HEK293 (cell line): ENCODE measurements at regions not wholly inside any gene's neighbourhood (a gene's known extent, or its start where the extent isn't known, plus 50 kb on each side); places are given as distances from the start of the nearest gene placed in this dataset.

ENCODE experiments used
- YY1 ChIP-seq: fragments of 450-650 bp; formaldehyde crosslinking; IDR thresholded peaks from 2 replicates; pipeline ENCODE4 v1.5.1; 2018; ENCODE audit warnings: missing biosample characterization, missing genetic modification characterization
- ZNF140 ChIP-seq: fragments of 450-650 bp; formaldehyde crosslinking; IDR thresholded peaks from 2 replicates; pipeline ENCODE4 v1.5.1; 2016; ENCODE audit warnings: missing biosample characterization, missing genetic modification characterization
- ZNF24 ChIP-seq: fragments of 450-650 bp; formaldehyde crosslinking; IDR thresholded peaks from 2 replicates; pipeline ENCODE4 v1.5.1; 2016; ENCODE audit warnings: missing biosample characterization, missing genetic modification characterization
- ZNF391 ChIP-seq: fragments of 450-650 bp; formaldehyde crosslinking; IDR thresholded peaks from 2 replicates; pipeline ENCODE4 v1.5.1; 2016; ENCODE audit warnings: low read depth, missing biosample characterization, missing genetic modification characterization, borderline replicate concordance
- TF ChIP-seq, protein P1 (sequence below): fragments of 450-650 bp; formaldehyde crosslinking; IDR thresholded peaks from 2 replicates; pipeline ENCODE4 v1.5.1; 2016; ENCODE audit warnings: missing biosample characterization, missing genetic modification characterization
- TF ChIP-seq, protein P2 (sequence below): fragments of 450-650 bp; formaldehyde crosslinking; IDR thresholded peaks from 2 replicates; pipeline ENCODE4 v1.5.1; 2016; ENCODE audit warnings: missing biosample characterization, missing genetic modification characterization
- TF ChIP-seq, protein P3 (sequence below): fragments of 450-650 bp; formaldehyde crosslinking; IDR thresholded peaks from 2 replicates; pipeline ENCODE4 v1.5.1; 2016; ENCODE audit warnings: missing biosample characterization, missing genetic modification characterization

DNA sequence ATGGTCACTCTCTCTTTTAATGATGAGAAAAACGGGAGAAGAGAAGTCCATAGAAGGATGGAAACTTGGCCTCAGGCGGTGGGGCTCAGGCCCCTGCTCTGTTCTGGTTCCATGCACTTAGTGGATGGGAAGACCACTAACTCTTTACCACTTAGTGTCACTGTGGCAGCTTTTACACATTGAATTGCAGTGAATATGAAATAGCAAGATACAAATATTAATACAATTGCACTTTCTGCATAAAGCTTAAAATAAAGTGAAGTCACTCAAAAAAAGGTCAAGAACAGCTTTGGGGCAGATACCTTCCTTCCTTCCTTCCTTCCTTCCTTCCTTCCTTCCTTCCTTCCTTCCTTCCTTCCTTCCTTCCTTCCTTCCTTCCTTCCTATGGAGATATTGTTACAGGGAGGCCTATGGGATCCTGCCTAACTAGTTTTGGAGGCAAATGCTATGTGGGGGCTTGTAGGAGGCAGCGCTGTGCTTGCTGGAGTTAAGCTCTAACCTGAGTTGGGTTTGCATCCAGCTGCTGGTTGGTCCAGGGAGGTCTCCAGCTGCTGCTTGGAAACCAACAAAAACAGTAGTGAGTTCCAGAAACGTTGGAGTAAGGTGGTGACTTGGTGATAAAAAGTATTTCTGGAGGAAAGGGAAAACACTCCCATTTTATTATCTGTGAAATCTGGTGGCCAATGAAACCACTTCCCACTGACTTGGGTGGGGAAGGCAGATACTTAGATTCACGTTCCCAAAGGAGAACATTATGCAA, 62.3 kb upstream of the NKX2-2 start:
- TF ChIP-seq YY1 (no peak), ZNF140 (no peak), ZNF24 (tag by site-specific recombination) (no peak), ZNF391 (tag by site-specific recombination) (no peak)
- TF ChIP-seq, protein P1, sequence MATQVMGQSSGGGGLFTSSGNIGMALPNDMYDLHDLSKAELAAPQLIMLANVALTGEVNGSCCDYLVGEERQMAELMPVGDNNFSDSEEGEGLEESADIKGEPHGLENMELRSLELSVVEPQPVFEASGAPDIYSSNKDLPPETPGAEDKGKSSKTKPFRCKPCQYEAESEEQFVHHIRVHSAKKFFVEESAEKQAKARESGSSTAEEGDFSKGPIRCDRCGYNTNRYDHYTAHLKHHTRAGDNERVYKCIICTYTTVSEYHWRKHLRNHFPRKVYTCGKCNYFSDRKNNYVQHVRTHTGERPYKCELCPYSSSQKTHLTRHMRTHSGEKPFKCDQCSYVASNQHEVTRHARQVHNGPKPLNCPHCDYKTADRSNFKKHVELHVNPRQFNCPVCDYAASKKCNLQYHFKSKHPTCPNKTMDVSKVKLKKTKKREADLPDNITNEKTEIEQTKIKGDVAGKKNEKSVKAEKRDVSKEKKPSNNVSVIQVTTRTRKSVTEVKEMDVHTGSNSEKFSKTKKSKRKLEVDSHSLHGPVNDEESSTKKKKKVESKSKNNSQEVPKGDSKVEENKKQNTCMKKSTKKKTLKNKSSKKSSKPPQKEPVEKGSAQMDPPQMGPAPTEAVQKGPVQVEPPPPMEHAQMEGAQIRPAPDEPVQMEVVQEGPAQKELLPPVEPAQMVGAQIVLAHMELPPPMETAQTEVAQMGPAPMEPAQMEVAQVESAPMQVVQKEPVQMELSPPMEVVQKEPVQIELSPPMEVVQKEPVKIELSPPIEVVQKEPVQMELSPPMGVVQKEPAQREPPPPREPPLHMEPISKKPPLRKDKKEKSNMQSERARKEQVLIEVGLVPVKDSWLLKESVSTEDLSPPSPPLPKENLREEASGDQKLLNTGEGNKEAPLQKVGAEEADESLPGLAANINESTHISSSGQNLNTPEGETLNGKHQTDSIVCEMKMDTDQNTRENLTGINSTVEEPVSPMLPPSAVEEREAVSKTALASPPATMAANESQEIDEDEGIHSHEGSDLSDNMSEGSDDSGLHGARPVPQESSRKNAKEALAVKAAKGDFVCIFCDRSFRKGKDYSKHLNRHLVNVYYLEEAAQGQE, result no peak
- TF ChIP-seq, protein P2, sequence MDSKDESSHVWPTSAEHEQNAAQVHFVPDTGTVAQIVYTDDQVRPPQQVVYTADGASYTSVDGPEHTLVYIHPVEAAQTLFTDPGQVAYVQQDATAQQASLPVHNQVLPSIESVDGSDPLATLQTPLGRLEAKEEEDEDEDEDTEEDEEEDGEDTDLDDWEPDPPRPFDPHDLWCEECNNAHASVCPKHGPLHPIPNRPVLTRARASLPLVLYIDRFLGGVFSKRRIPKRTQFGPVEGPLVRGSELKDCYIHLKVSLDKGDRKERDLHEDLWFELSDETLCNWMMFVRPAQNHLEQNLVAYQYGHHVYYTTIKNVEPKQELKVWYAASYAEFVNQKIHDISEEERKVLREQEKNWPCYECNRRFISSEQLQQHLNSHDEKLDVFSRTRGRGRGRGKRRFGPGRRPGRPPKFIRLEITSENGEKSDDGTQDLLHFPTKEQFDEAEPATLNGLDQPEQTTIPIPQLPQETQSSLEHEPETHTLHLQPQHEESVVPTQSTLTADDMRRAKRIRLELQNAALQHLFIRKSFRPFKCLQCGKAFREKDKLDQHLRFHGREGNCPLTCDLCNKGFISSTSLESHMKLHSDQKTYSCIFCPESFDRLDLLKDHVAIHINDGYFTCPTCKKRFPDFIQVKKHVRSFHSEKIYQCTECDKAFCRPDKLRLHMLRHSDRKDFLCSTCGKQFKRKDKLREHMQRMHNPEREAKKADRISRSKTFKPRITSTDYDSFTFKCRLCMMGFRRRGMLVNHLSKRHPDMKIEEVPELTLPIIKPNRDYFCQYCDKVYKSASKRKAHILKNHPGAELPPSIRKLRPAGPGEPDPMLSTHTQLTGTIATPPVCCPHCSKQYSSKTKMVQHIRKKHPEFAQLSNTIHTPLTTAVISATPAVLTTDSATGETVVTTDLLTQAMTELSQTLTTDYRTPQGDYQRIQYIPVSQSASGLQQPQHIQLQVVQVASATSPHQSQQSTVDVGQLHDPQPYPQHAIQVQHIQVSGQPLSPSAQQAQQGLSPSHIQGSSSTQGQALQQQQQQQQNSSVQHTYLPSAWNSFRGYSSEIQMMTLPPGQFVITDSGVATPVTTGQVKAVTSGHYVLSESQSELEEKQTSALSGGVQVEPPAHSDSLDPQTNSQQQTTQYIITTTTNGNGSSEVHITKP (tag by site-specific recombination), result no peak
- TF ChIP-seq, protein P3, sequence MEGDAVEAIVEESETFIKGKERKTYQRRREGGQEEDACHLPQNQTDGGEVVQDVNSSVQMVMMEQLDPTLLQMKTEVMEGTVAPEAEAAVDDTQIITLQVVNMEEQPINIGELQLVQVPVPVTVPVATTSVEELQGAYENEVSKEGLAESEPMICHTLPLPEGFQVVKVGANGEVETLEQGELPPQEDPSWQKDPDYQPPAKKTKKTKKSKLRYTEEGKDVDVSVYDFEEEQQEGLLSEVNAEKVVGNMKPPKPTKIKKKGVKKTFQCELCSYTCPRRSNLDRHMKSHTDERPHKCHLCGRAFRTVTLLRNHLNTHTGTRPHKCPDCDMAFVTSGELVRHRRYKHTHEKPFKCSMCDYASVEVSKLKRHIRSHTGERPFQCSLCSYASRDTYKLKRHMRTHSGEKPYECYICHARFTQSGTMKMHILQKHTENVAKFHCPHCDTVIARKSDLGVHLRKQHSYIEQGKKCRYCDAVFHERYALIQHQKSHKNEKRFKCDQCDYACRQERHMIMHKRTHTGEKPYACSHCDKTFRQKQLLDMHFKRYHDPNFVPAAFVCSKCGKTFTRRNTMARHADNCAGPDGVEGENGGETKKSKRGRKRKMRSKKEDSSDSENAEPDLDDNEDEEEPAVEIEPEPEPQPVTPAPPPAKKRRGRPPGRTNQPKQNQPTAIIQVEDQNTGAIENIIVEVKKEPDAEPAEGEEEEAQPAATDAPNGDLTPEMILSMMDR (tag by site-specific recombination), result no peak
